Esophagus squamous epithelium (tissue), 5 donors: ENCODE measurements at regions not wholly inside any gene's neighbourhood (a gene's known extent, or its start where the extent isn't known, plus 50 kb on each side); places are given as distances from the start of the nearest gene placed in this dataset.

Experiments used
- DNase-seq: peaks from one replicate; lab custom pipeline; 2025; lab: John Stamatoyannopoulos, UW
- H3K27ac ChIP-seq, 4 donors: fragments of 200-600 bp; sonication (generic); one replicate each; pipeline ENCODE4 v1.5.1; 2016 to 2019; ENCODE audit warnings: mild to moderate bottlenecking in 1 of 4
- H3K27me3 ChIP-seq, 4 donors: fragments of 200-600 bp; sonication (generic); 1 replicate in 3 of 4; 2 replicates in 1 of 4; pipeline versions ENCODE4 v1.5.1 to v1.6.0; 2017 to 2021; ENCODE audit warnings: antibody characterized with exemption in 1 of 4
- H3K36me3 ChIP-seq, 3 donors: fragments of 200-600 bp; sonication (generic); one replicate each; pipeline ENCODE4 v1.5.1; 2016 to 2019
- H3K4me1 ChIP-seq, 3 donors: fragments of 200-600 bp; sonication (generic); one replicate each; pipeline ENCODE4 v1.5.1; 2017 to 2019
- H3K4me3 ChIP-seq, 4 donors: fragments of 200-600 bp; sonication (generic); 1 replicate in 3 of 4; 2 replicates in 1 of 4; pipeline ENCODE4 v1.5.1; 2016 to 2019; ENCODE audit warnings: mild to moderate bottlenecking in 2 of 4, moderate library complexity in 1 of 4
- H3K9me3 ChIP-seq, 3 donors: fragments of 200-600 bp; sonication (generic); one replicate each; pipeline ENCODE4 v1.5.1; 2016 to 2019
- POLR2A ChIP-seq, 4 donors: fragments of 450-650 bp; IDR thresholded peaks; one replicate each; pipeline ENCODE4 v1.6.1; 2017; ENCODE audit warnings: antibody characterized with exemption in 4 of 4, mild to moderate bottlenecking in 4 of 4, moderate library complexity in 3 of 4
- WGBS, 2 donors: methylation state at CpG; one replicate each; pipeline ENCODE4 v1.1.5; 2018; 5-methylcytosine and 5-hydroxymethylcytosine counted together
- intact Hi-C: fragments of 100-400 bp; cut with DNase I; formaldehyde crosslinking; loops from one replicate; pipeline ENCODE4 v1.15.0; 2022
- TF ChIP-seq, protein P1 (sequence below), 6 experiments: fragments of 450-650 bp in 4 of 6; fragments of 200-600 bp in 2 of 6; sonication (generic) in 2 of 6; IDR thresholded peaks; one replicate each; pipeline ENCODE4 v1.5.1; 2016 to 2019; ENCODE audit warnings: antibody characterized with exemption in 6 of 6, mild to moderate bottlenecking in 4 of 6, moderate library complexity in 4 of 6
- donor health status: DM: yes; HTN: yes; CAD: no.

DNA sequence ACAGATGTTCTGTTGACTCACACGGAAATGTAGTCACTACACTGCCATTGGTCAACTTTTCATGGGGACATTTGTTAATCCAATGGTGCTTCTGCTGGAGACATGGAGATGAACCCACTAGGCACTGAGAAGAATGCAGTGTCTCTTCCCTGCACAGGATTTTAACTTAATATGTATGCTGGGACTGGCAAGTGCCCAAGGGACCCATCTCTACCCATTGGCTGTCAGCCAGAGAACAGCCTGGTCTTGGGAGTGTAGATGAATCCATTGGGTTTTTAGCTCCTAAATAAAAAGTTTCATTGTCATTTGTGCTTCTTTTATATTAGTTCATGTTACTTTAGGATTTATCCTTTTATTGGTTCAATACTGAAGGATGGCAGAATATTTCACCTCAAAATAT, 195.8 kb upstream of the CDH6 start:
- WGBS, 2 donors: 63 to 87% methylated on average over 1 of the region's 1 CpG
- Histone ChIP-seq H3K27me3 (no peaks in the 10 kb centered on the region), H3K4me3 (no peak overlapping the region), H3K27ac (no peak overlapping the region), H3K9me3 (no peaks in the 10 kb centered on the region), H3K4me1 (no peaks in the 10 kb centered on the region), H3K36me3 (no peaks in the 10 kb centered on the region)
- TF ChIP-seq, protein P1, sequence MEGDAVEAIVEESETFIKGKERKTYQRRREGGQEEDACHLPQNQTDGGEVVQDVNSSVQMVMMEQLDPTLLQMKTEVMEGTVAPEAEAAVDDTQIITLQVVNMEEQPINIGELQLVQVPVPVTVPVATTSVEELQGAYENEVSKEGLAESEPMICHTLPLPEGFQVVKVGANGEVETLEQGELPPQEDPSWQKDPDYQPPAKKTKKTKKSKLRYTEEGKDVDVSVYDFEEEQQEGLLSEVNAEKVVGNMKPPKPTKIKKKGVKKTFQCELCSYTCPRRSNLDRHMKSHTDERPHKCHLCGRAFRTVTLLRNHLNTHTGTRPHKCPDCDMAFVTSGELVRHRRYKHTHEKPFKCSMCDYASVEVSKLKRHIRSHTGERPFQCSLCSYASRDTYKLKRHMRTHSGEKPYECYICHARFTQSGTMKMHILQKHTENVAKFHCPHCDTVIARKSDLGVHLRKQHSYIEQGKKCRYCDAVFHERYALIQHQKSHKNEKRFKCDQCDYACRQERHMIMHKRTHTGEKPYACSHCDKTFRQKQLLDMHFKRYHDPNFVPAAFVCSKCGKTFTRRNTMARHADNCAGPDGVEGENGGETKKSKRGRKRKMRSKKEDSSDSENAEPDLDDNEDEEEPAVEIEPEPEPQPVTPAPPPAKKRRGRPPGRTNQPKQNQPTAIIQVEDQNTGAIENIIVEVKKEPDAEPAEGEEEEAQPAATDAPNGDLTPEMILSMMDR (IDR thresholded peaks at IDR 0.05): no peak
- no peak for TF ChIP-seq POLR2A (IDR thresholded peaks at IDR 0.05)
- intact Hi-C loops: no loop called here
- no peak for DNase-seq

DNA sequence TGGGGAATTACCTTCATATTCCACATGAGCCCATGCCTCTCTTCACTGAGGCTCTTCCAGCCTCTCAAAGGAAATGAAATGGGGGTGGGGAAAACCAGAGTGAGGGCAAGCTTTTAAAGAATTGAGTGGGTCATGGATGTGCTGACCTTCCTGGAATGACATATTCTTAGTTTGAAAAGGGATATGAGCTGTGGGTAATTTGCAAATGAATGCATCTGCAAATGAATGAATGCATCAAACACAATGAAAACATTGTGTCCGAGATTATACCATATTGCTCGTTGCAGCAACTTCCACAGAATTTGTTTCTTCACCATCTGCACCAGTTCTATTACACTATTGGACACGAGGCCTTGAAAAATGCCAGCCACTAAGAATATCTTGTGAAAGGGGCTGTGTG, 198.6 kb upstream of the CDH6 start:
- DNase-seq: no peak
- intact Hi-C loops: no loop called here
- Histone ChIP-seq H3K9me3 (no peaks in the 10 kb centered on the region), H3K4me3 (no peak overlapping the region), H3K27me3 (no peaks in the 10 kb centered on the region), H3K36me3 (no peaks in the 10 kb centered on the region), H3K27ac (no peak overlapping the region), H3K4me1 (no peaks in the 10 kb centered on the region)
- WGBS, 2 donors: 50 to 69% methylated on average over 3 of the region's 3 CpGs
- TF ChIP-seq, protein P1 (IDR thresholded peaks at IDR 0.05): no peak
- no peak for TF ChIP-seq POLR2A (IDR thresholded peaks at IDR 0.05)

DNA sequence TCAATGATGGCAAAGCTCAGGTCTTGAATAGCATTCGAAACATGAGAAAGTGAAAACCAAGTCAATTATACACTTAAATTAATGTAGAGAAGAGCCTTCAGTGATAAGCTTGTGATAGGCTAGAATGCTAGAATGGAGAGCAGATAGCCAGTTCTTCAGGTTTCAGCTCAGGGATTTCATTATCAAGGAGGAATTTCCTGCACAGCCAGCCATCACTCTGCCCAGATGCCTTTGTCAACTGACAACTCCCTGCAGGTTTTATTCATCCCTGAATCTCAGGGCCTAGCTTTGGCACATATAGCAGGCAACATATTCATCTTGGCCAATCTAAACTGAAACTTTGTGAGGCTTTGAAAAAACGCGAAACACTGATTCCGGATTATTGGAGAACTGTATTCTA, 199.3 kb upstream of the CDH6 start:
- intact Hi-C loops: no loop called here
- no peak overlapping the region for H3K27ac ChIP-seq
- H3K27me3 ChIP-seq: no peaks in the 10 kb centered on the region
- DNase-seq: no peak
- no peaks in the 10 kb centered on the region for H3K4me1 ChIP-seq
- TF ChIP-seq POLR2A (IDR thresholded peaks at IDR 0.05): no peak
- TF ChIP-seq, protein P1 (IDR thresholded peaks at IDR 0.05): no peak
- 75 to 77% methylated on average over 4 of the region's 4 CpGs for WGBS, 2 donors
- no peaks in the 10 kb centered on the region for H3K36me3 ChIP-seq
- H3K9me3 ChIP-seq: no peaks in the 10 kb centered on the region
- H3K4me3 ChIP-seq: no peak overlapping the region

GRCh38 chr5:30991462-30991861, 202.0 kb upstream of the CDH6 start:
- H3K9me3 ChIP-seq: no peaks in the 10 kb centered on the region
- no peaks in the 10 kb centered on the region for H3K4me1 ChIP-seq
- no peak overlapping the region for H3K4me3 ChIP-seq
- intact Hi-C loops: no loop called here
- H3K27ac ChIP-seq: no peak overlapping the region
- H3K27me3 ChIP-seq: no peaks in the 10 kb centered on the region
- TF ChIP-seq, protein P1 (IDR thresholded peaks at IDR 0.05): no peak
- no peak for TF ChIP-seq POLR2A (IDR thresholded peaks at IDR 0.05)
- DNase-seq: no peak
- 53 to 58% methylated on average over 5 of the region's 5 CpGs for whole genome bisulfite sequencing, 2 donors
- H3K36me3 ChIP-seq: no peaks in the 10 kb centered on the region

DNA sequence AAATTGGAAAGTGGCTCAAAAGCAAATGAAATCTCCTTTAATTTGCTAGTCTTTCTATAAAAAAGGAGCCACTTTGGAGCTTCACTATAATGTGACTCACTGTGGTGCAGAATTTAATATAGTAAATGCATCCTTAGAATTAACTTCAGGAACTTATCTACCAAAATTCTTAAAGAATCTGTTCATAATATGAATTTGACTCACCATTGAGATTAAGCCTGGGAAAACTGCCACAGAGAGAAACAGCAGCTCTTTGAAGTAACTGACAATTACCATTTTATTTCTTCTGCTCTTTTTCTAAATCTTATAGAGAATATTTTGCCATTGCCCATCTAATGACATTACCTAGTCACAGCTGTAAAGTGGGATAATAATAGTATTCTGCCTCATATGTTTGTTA, 211.9 kb upstream of the CDH6 start:
- Histone ChIP-seq H3K4me3 (no peak overlapping the region), H3K27me3 (no peaks in the 10 kb centered on the region), H3K9me3 (no peaks in the 10 kb centered on the region), H3K4me1 (no peaks in the 10 kb centered on the region), H3K36me3 (no peaks in the 10 kb centered on the region), H3K27ac (no peak overlapping the region)
- intact Hi-C loops: no loop called here
- TF ChIP-seq POLR2A (IDR thresholded peaks at IDR 0.05): no peak
- TF ChIP-seq, protein P1 (IDR thresholded peaks at IDR 0.05): no peak
- no peak for DNase-seq
